NCI-H146 treated with DMSO at 0.1 percent for 48 hours (cell line): ENCODE measurements at regions not wholly inside any gene's neighbourhood (a gene's known extent, or its start where the extent isn't known, plus 50 kb on each side); places are given as distances from the start of the nearest gene placed in this dataset.

Experiments used
- DNase-seq: peaks from one replicate; lab custom pipeline; 2025; ENCODE audit not compliant: unreplicated experiment; lab: John Stamatoyannopoulos, UW

GRCh38 chr18:41703744-41704530 lies 251.1 kb upstream of the PIK3C3 start:
- DNase-seq, result no peak

DNA sequence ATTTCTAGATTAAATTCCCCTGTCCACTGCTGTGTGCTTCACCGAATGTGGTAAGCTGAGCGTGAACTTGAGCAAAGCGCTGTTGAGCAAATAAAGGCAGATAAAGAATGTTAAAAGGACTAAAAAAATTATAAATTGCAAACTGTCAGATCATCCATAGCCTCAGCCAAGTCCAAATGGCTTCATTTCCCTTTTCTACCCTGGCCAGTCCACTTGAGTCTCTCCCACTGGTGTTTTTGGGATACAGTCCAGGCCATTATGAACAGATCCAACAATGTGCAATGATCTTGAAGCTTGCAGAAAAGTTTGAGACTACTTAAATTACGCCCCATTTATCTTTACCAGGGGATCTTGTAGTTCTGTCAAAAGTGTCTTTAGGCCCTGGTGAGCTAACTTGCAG lies 254.6 kb upstream of the PIK3C3 start:
- DNase-seq, result no peak

- no peak for DNase-seq
These were observed 259.6 kb upstream of the PIK3C3 start for GRCh38 chr18:41695441-41695840.

- peak; percentile 58 for DNase-seq
These were observed 262.0 kb upstream of the PIK3C3 start for GRCh38 chr18:41693008-41693407.

DNA sequence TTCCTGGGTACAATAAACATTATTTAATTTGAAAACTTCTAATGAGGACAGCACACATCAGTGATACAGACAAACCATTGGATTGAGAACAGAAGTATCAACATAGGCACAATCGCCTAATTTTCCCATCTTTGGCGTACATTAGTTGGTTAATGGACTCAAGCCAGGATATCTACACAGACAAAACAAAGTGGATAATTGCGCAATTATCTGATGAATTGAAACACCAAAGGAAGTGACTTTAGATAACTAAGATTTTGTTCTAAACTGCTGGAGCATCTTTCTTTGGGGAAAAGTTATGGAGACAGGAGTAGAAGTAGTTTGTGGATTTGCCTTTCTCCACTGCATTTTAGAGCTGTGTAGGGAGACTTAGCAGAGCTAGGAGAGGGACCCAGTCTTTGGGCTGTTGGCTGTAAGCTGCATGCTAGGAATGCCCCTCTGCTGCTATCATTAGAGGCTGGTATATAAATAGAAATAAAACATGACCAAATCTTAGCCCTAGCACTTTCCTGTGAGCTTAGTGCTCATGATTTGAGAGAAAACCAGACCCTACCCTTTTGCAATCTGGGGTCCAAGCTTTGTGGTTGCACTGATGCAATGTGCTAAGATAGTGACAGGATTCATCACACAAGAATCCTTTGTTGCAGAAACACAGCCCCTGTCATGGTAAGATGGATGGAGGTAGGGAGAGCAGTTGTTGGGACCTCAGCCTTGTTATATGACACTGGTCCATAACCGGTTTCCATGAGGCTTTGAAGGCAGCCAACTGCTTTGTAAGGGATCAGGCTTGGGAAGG lies 264.5 kb upstream of the PIK3C3 start:
- peak; percentile 88 for DNase-seq

- no peak for DNase-seq
These were observed 267.9 kb upstream of the PIK3C3 start for GRCh38 chr18:41687138-41687537.

GRCh38 chr18:41681138-41681880 lies 273.7 kb upstream of the PIK3C3 start:
- DNase-seq, result no peak

DNA sequence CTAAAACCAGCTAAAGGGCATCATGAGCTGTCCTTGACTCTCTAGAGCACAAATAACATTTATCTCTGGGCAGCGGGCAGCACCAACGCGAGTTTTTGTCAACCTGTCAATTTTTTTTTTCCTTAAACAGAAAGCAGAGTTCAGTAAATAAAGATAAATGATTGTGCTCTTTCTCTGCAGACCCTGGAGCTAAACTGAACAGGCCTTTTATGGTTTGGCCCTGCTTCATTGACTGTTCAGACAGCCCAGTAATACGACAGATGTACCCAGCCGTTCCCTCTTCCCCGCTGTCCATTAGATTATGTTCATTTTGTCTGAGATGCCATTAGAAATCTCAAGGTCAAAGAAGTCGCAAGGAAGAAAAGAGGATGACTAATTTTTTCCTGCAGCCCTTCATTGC lies 280.5 kb upstream of the PIK3C3 start:
- no peak for DNase-seq

DNA sequence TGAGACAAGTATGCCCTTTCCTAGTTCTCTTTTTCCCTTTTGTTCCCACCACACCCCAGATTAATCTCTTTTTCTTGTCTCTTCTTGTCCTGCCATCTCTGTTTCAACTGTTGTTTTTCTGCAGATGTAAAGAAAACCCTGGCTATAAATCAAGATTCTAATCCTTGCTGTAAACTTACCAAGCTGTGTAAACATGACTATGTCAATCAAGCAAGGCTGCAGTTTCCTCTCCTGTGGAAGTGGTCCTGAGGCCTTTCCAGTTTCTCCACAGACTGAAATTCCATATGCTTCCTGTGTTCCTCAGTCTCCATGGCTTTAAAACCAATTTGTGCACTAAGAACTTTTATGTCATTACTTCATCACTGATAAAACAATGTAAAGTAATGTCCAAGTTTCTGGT lies 288.8 kb upstream of the PIK3C3 start:
- peak; percentile 99 for DNase-seq

DNA sequence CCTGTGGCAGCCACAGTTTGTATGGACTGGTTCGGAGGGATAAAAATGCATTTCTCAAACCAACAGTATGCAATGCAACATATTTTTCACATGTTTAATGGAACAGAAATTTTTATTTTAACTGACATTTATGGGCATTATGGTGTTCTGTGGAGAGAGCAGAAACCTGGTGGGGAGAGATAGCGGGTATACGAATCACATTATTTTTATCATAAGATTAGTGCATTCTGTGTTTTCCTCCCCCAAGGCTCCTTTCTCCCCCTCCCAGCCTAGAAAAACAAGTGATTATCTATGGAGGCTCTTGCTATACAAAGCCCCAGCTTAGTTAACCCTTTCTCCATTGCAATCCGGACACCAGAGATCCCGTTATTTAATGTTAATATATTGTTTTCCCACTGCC lies 289.8 kb upstream of the PIK3C3 start:
- no peak for DNase-seq

DNA sequence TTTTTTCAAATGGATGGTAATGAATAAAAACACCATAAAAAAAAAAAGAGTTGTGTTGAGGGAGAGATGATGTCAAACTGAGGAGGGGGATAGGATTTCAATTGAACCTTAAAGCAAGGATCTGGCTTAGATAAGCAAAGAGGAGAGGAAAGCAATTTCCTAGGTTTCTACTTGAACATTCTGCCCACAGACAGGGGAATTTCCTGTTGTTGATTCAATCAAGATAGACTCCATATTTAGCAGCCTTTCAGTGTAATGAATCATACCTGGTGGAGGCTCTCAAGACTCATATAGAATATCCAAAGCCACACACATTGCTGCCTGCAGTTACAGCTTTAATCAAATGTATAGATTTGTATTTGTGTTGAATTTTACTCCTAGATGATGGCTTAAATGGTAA lies 294.4 kb upstream of the PIK3C3 start:
- DNase-seq, result no peak

DNA sequence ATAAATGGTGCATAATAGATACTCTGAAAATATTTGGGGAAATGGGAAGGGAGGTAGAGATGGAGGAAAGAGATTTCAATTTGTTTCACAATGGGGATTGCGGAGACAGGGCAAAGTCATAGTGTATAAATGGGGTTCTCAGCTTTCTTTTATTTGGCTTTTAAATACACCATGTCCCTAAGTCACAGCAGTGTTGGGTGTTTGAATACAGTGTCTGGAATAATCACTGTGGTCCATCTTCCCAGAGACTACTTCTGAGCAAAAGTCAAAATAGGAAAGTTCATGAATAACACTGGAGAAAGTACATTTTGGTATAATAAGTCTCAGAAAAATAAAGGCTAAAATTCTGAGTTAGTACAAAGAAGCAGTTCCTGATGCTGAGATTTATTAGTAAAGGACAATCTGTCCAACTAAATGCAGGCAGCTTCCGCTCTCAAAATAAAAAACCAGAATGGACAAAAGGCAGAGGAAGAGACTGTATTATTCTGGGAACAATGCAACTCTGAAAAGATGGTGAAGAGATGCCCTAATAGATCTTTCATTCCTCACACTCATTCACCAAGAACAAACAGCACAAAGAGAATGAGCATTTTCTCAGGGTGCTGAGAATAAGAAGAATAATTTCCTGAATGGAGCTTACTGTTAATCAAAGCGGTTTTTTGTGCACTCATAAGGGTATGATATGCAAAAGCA lies 295.4 kb upstream of the PIK3C3 start:
- DNase-seq, result no peak

GRCh38 chr18:41657189-41657588 lies 297.8 kb upstream of the PIK3C3 start:
- DNase-seq, result no peak

DNA sequence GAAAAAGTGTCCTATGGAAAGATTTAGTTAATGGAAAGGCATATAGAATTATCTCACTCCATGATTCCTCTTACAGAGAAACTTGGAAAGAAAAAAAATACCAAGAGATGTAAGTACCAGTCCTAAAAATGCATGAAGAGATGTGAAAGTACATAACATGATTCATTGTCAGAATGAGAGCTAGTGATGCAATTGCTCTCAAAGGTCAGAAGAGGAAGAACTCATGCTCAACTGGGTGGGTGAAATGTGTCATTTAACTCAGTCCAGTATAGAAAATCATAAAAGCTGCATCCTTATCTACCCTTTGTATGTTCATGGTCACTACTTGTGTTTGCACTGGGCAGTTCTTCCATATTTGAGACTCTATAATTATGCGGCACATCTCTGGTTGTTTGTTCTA lies 300.0 kb upstream of the PIK3C3 start:
- DNase-seq, result peak; percentile 100

GRCh38 chr18:41647914-41648313 lies 307.1 kb upstream of the PIK3C3 start:
- no peak for DNase-seq

- no peak for DNase-seq
These were observed 308.0 kb upstream of the PIK3C3 start for GRCh38 chr18:41646915-41647620.

DNA sequence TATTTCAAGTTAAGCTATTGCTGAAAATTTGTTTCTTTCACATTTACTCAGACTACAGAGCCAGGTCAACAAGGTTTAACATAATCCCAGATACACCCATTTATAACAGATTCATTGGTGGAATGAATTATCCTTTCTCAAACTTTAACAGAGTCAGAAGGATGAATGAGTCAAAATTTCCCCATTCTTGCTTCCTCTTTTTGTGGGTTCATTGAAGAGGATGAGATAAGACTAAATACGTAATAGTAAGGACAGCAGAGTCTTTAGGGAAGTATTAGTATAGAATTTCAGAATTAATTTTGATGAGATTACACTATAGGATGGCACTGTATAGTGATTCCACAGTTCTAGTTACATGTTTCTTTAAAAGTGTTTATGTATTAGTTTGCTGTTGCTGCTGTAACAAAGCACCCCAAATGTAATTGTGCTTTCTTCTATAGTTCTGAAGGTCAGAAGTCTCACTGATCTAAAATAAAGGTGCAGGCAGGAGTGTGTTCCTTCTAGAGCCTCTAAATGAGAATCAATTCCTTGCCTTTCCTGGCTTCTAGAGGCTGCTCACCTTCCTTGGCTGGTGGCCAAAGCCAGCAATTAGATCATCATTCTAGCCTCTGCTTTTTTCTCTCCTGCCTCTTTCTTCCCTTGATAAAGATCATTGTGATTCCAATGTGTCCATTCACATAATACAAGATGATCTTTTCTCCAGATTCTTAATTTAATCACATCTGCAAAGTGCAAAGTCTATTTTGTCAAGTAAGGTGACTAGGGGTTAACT lies 309.3 kb upstream of the PIK3C3 start:
- DNase-seq, result peak; percentile 36

DNA sequence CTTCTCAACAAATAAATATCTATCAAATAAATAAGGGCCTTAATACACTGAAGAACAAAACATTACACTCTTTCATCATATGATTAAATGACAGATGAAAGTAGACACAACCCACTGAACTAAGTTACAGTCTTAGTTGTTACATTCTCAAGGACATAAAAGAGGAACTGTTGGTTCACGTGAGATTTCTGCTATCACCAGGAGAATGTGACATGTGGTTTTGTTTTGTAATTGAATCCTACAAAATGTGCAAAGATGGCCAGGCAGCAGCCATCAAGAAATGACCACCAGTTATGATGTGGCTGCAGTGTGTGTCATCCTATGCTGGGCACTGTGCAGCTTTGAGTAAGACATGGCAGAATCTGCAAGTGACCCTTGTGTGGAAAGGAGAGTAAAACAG lies 310.6 kb upstream of the PIK3C3 start:
- DNase-seq, result no peak

- DNase-seq, result no peak
These were observed 311.6 kb upstream of the PIK3C3 start for GRCh38 chr18:41643427-41643826.

DNA sequence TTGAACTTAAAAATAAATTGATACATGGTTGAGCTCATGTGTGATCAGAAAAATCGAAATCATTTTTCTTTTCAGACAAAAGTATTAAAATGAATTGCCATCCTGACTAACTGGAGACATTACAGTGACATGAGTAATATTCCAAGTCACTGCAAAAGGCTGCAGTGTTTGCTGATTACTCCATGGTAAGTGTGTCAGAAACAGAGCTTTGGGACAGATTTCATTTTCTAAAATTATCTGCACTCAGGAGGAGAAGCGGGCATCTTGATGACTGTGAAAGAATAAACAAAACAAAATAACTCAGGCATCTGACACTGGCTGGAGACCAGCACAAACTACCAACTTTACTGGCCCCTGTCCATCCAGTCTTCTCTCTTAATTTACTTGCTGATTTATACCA lies 312.3 kb upstream of the PIK3C3 start:
- no peak for DNase-seq
